Neural progenitor cell (in vitro differentiated cells): ENCODE measurements at regions not wholly inside any gene's neighbourhood (a gene's known extent, or its start where the extent isn't known, plus 50 kb on each side); places are given as distances from the start of the nearest gene placed in this dataset.

Experiments used
- DNase-seq: peaks from one replicate; pipeline ENCODE4 v3.0.0-alpha.2; 2016; ENCODE audit warnings: low spot score
- H2AFZ ChIP-seq: fragments of 200-600 bp; sonication (generic); replicated peaks from 2 replicates; pipeline ENCODE4 v1.6.1; 2016; ENCODE audit warnings: antibody characterized with exemption
- H3F3A ChIP-seq: fragments of 200-600 bp; sonication (generic); 2 replicates; pipeline ENCODE4 v1.6.1; 2016; ENCODE audit warnings: antibody characterized with exemption, low read depth
- H3K27ac ChIP-seq: fragments of 200-600 bp; sonication (generic); 2 replicates; pipeline ENCODE4 v1.5.1; 2016; ENCODE audit warnings: mild to moderate bottlenecking
- H3K27me3 ChIP-seq: fragments of 200-600 bp; sonication (generic); 2 replicates; pipeline ENCODE4 v1.6.1; 2016; ENCODE audit warnings: mild to moderate bottlenecking, moderate library complexity
- H3K36me3 ChIP-seq: fragments of 200-600 bp; sonication (generic); 2 replicates; pipeline ENCODE4 v1.5.1; 2016
- H3K4me1 ChIP-seq: fragments of 200-600 bp; sonication (generic); 2 replicates; pipeline ENCODE4 v1.6.1; 2016; ENCODE audit warnings: mixed run types
- H3K4me2 ChIP-seq: fragments of 200-600 bp; sonication (generic); 2 replicates; pipeline ENCODE4 v1.6.1; 2016
- H3K4me3 ChIP-seq: fragments of 200-600 bp; sonication (generic); 2 replicates; pipeline ENCODE4 v1.5.1; 2016
- H3K79me2 ChIP-seq: fragments of 200-600 bp; sonication (generic); 2 replicates; pipeline ENCODE4 v1.6.1; 2016; ENCODE audit warnings: low read depth
- H3K9ac ChIP-seq: fragments of 200-600 bp; sonication (generic); 2 replicates; pipeline ENCODE4 v1.6.1; 2016
- H3K9me3 ChIP-seq: fragments of 200-600 bp; sonication (generic); 2 replicates; pipeline ENCODE4 v1.5.1; 2016; ENCODE audit warnings: low read depth
- H4K20me1 ChIP-seq: fragments of 200-600 bp; sonication (generic); 2 replicates; pipeline ENCODE4 v1.6.1; 2016; ENCODE audit warnings: low read depth
- H3K27ac Mint-ChIP-seq: 3 replicates; pipeline ENCODE4 v1.8.0; 2021; ENCODE audit warnings: mixed read lengths
- H3K27me3 Mint-ChIP-seq: 2 replicates; pipeline ENCODE4 v1.8.0; 2022; ENCODE audit warnings: low read depth, mild to moderate bottlenecking, inconsistent platforms, moderate library complexity, mixed read lengths; ENCODE audit not compliant: insufficient read depth
- H3K36me3 Mint-ChIP-seq: 3 replicates; pipeline ENCODE4 v1.8.0; 2021; ENCODE audit warnings: mixed read lengths
- H3K4me1 Mint-ChIP-seq: 3 replicates; pipeline ENCODE4 v1.8.0; 2021; ENCODE audit warnings: mixed read lengths
- H3K4me3 Mint-ChIP-seq: 3 replicates; pipeline ENCODE4 v1.8.0; 2021; ENCODE audit warnings: mild to moderate bottlenecking, moderate library complexity, mixed read lengths
- H3K9me3 Mint-ChIP-seq: 3 replicates; pipeline ENCODE4 v1.8.0; 2020; ENCODE audit warnings: mixed read lengths
- EZH2 ChIP-seq: fragments of 200-600 bp; sonication (generic); IDR thresholded peaks from 2 replicates; pipeline ENCODE4 v1.6.1; 2017; ENCODE audit warnings: antibody characterized with exemption, mild to moderate bottlenecking, moderate library complexity
- EZH2phosphoT487 ChIP-seq: fragments of 200-600 bp; sonication (generic); IDR thresholded peaks from 2 replicates; pipeline ENCODE4 v1.6.1; 2017; ENCODE audit warnings: antibody characterized with exemption
- TF ChIP-seq, protein P1 (sequence below): fragments of 200-600 bp; sonication (generic); IDR thresholded peaks from 2 replicates; pipeline ENCODE4 v1.5.1; 2017; ENCODE audit warnings: antibody characterized with exemption, mild to moderate bottlenecking

GRCh38 chr2:194559523-194559922 is 1097.5 kb upstream of the SLC39A10 start:
- no peaks in the 10 kb centered on the region for H3K27me3 Mint-ChIP-seq
- H3K36me3 ChIP-seq: no peaks in the 10 kb centered on the region
- no peak overlapping the region for H3K4me3 ChIP-seq
- no peaks in the 10 kb centered on the region for H3F3A ChIP-seq
- no peaks in the 10 kb centered on the region for H3K36me3 Mint-ChIP-seq
- TF ChIP-seq EZH2: no peak
- no peak for TF ChIP-seq EZH2phosphoT487
- TF ChIP-seq, protein P1, sequence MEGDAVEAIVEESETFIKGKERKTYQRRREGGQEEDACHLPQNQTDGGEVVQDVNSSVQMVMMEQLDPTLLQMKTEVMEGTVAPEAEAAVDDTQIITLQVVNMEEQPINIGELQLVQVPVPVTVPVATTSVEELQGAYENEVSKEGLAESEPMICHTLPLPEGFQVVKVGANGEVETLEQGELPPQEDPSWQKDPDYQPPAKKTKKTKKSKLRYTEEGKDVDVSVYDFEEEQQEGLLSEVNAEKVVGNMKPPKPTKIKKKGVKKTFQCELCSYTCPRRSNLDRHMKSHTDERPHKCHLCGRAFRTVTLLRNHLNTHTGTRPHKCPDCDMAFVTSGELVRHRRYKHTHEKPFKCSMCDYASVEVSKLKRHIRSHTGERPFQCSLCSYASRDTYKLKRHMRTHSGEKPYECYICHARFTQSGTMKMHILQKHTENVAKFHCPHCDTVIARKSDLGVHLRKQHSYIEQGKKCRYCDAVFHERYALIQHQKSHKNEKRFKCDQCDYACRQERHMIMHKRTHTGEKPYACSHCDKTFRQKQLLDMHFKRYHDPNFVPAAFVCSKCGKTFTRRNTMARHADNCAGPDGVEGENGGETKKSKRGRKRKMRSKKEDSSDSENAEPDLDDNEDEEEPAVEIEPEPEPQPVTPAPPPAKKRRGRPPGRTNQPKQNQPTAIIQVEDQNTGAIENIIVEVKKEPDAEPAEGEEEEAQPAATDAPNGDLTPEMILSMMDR: no peak
- H3K27ac Mint-ChIP-seq: no peak overlapping the region
- H3K27me3 ChIP-seq: no peaks in the 10 kb centered on the region
- no peak overlapping the region for H2AFZ ChIP-seq
- H3K4me2 ChIP-seq: no peak overlapping the region
- no peaks in the 10 kb centered on the region for H3K79me2 ChIP-seq
- H3K27ac ChIP-seq: no peak overlapping the region
- H3K4me1 ChIP-seq: no peaks in the 10 kb centered on the region
- no peak for DNase-seq
- H4K20me1 ChIP-seq: no peaks in the 10 kb centered on the region
- H3K4me1 Mint-ChIP-seq: peaks cover 3% of the 10 kb centered on the region
- no peak overlapping the region for H3K4me3 Mint-ChIP-seq
- H3K9ac ChIP-seq: no peak overlapping the region
- no peaks in the 10 kb centered on the region for H3K9me3 Mint-ChIP-seq
- no peaks in the 10 kb centered on the region for H3K9me3 ChIP-seq

- no peak overlapping the region for H3K4me3 ChIP-seq
- no peak for DNase-seq
- TF ChIP-seq EZH2: no peak
- TF ChIP-seq EZH2phosphoT487: no peak
- TF ChIP-seq, protein P1: no peak
- no peaks in the 10 kb centered on the region for H3K4me1 ChIP-seq
- Mint-ChIP-seq H3K4me3 (no peak overlapping the region), H3K9me3 (no peaks in the 10 kb centered on the region), H3K27ac (no peak overlapping the region), H3K36me3 (no peaks in the 10 kb centered on the region), H3K27me3 (no peaks in the 10 kb centered on the region), H3K4me1 (peaks cover 5% of the 10 kb centered on the region)
- no peaks in the 10 kb centered on the region for H4K20me1 ChIP-seq
- no peaks in the 10 kb centered on the region for H3K79me2 ChIP-seq
- H3F3A ChIP-seq: no peaks in the 10 kb centered on the region
- H3K4me2 ChIP-seq: no peak overlapping the region
- H3K9ac ChIP-seq: no peak overlapping the region
- no peaks in the 10 kb centered on the region for H3K9me3 ChIP-seq
- no peaks in the 10 kb centered on the region for H3K27me3 ChIP-seq
- H2AFZ ChIP-seq: no peak overlapping the region
- H3K27ac ChIP-seq: no peak overlapping the region
- no peaks in the 10 kb centered on the region for H3K36me3 ChIP-seq
Observed at GRCh38 chr2:194557993-194558392, 1099.0 kb upstream of the SLC39A10 start.

- Histone ChIP-seq H3K79me2 (no peaks in the 10 kb centered on the region), H3K4me1 (no peaks in the 10 kb centered on the region), H2AFZ (no peak overlapping the region), H4K20me1 (no peaks in the 10 kb centered on the region), H3K27ac (no peak overlapping the region), H3K4me3 (no peak overlapping the region), H3K27me3 (no peaks in the 10 kb centered on the region), H3F3A (no peaks in the 10 kb centered on the region), H3K9ac (no peak overlapping the region), H3K4me2 (no peak overlapping the region), H3K9me3 (no peaks in the 10 kb centered on the region), H3K36me3 (no peaks in the 10 kb centered on the region)
- Mint-ChIP-seq H3K27me3 (no peaks in the 10 kb centered on the region), H3K4me3 (no peak overlapping the region), H3K27ac (no peak overlapping the region), H3K4me1 (peaks cover 5% of the 10 kb centered on the region), H3K9me3 (no peaks in the 10 kb centered on the region), H3K36me3 (no peaks in the 10 kb centered on the region)
- TF ChIP-seq EZH2: no peak
- TF ChIP-seq, protein P1: no peak
- no peak for TF ChIP-seq EZH2phosphoT487
- no peak for DNase-seq
Observed at GRCh38 chr2:194556629-194557028, 1100.4 kb upstream of the SLC39A10 start.

DNA sequence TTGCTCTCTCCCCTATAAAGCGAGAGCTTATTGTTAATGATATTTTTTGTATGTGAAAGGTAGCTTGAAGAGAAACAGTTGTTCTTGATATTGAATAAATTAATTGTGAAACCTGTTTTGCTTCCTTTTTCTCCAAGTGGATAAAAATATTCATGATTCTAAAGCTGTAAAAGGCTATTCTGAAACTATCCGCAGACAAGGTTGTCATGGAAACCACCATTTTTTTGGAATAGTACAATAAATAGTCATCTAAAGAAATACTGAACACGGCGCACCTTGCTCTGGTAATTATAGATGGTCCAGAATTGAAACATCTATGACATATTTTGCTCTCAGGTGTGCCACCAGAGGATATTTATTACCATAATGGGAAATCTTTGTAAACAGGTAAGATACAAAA is 1103.0 kb upstream of the SLC39A10 start:
- H3K4me3 Mint-ChIP-seq: no peak overlapping the region
- H3K27ac Mint-ChIP-seq: no peak overlapping the region
- H3K36me3 Mint-ChIP-seq: no peaks in the 10 kb centered on the region
- no peaks in the 10 kb centered on the region for H3K9me3 ChIP-seq
- no peaks in the 10 kb centered on the region for H3K4me1 ChIP-seq
- no peak overlapping the region for H3K9ac ChIP-seq
- no peak overlapping the region for H3K4me2 ChIP-seq
- H3K79me2 ChIP-seq: no peaks in the 10 kb centered on the region
- no peak overlapping the region for H3K4me3 ChIP-seq
- no peak for DNase-seq
- H4K20me1 ChIP-seq: no peaks in the 10 kb centered on the region
- H3K27me3 Mint-ChIP-seq: no peaks in the 10 kb centered on the region
- H2AFZ ChIP-seq: no peak overlapping the region
- H3K27ac ChIP-seq: no peak overlapping the region
- H3F3A ChIP-seq: no peaks in the 10 kb centered on the region
- no peaks in the 10 kb centered on the region for H3K36me3 ChIP-seq
- H3K9me3 Mint-ChIP-seq: no peaks in the 10 kb centered on the region
- TF ChIP-seq, protein P1: no peak
- TF ChIP-seq EZH2phosphoT487 (no peak), EZH2 (no peak)
- peaks cover 5% of the 10 kb centered on the region for H3K4me1 Mint-ChIP-seq
- no peaks in the 10 kb centered on the region for H3K27me3 ChIP-seq
